K562 (cell line): ENCODE measurements at regions not wholly inside any gene's neighbourhood (a gene's known extent, or its start where the extent isn't known, plus 50 kb on each side); places are given as distances from the start of the nearest gene placed in this dataset.

ENCODE experiments used
- KDM5B ChIP-seq: fragments of 200-600 bp; sonication (generic); IDR thresholded peaks from 2 replicates; pipeline ENCODE4 v1.6.1; 2012; ENCODE audit warnings: low read depth, mild to moderate bottlenecking, moderate library complexity, low read length, control low read depth, inconsistent platforms; ENCODE audit not compliant: insufficient replicate concordance
- MXI1 ChIP-seq: IDR thresholded peaks from 2 replicates; pipeline ENCODE4 v1.6.1; 2011; ENCODE audit warnings: low read depth, mild to moderate bottlenecking, improper control_type of control experiment, low read length
- PYGO2 ChIP-seq: fragments of 450-650 bp; IDR thresholded peaks from 2 replicates; pipeline ENCODE4 v1.6.1; 2016; ENCODE audit warnings: mild to moderate bottlenecking, missing genetic modification characterization, moderate library complexity, missing compliant biosample characterization
- ZNF311 ChIP-seq: fragments of 250-450 bp; sonication (Bioruptor Pico); IDR thresholded peaks from 2 replicates; pipeline ENCODE4 v1.4.0; 2020; ENCODE audit warnings: mild to moderate bottlenecking, moderate library complexity
- TF ChIP-seq, protein P1 (sequence below): fragments of 250-450 bp; sonication (Bioruptor Pico); IDR thresholded peaks from 2 replicates; pipeline ENCODE4 v1.4.0; 2020
- TF ChIP-seq, protein P2 (sequence below): fragments of 450-650 bp; IDR thresholded peaks from 2 replicates; pipeline ENCODE4 v1.6.1; 2018; ENCODE audit not compliant: partially characterized antibody
- TF ChIP-seq, protein P3 (sequence below): fragments of 200-800 bp; sonication (Bioruptor generic); IDR thresholded peaks from 2 replicates; pipeline ENCODE4 v1.6.1; 2016; ENCODE audit warnings: missing genetic modification characterization, missing compliant biosample characterization
- TF ChIP-seq, protein P4 (sequence below): fragments of 450-650 bp; conservative IDR thresholded peaks from 2 replicates; pipeline ENCODE4 v1.6.1; 2016; ENCODE audit warnings: missing genetic modification characterization, low read depth, mild to moderate bottlenecking, control low read depth, missing compliant biosample characterization
- TF ChIP-seq, protein P5 (sequence below): fragments of 450-650 bp; formaldehyde crosslinking; IDR thresholded peaks from 2 replicates; pipeline ENCODE4 v1.4.0; 2020; ENCODE audit warnings: mild to moderate bottlenecking, moderate library complexity

DNA sequence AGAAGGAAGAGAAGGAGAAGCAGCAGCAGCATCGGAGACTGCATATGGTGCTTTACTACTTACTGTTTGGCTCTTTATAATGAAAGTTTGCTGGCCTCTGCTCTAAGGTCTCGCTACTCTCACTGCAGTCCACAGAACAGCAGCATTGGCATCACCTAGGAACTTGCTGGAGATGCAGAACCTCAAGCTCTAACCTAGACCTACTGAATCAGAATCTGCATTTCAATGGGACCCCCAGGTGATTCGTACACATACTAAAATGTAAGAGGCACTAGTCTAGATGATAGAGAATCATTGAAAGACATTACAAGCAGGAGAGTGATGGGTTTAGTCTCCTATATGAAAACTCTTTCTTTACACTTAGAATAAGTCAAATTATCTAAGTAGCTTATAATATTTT, 270.6 kb downstream of the KLF5 start (continued):
- TF ChIP-seq, protein P1, sequence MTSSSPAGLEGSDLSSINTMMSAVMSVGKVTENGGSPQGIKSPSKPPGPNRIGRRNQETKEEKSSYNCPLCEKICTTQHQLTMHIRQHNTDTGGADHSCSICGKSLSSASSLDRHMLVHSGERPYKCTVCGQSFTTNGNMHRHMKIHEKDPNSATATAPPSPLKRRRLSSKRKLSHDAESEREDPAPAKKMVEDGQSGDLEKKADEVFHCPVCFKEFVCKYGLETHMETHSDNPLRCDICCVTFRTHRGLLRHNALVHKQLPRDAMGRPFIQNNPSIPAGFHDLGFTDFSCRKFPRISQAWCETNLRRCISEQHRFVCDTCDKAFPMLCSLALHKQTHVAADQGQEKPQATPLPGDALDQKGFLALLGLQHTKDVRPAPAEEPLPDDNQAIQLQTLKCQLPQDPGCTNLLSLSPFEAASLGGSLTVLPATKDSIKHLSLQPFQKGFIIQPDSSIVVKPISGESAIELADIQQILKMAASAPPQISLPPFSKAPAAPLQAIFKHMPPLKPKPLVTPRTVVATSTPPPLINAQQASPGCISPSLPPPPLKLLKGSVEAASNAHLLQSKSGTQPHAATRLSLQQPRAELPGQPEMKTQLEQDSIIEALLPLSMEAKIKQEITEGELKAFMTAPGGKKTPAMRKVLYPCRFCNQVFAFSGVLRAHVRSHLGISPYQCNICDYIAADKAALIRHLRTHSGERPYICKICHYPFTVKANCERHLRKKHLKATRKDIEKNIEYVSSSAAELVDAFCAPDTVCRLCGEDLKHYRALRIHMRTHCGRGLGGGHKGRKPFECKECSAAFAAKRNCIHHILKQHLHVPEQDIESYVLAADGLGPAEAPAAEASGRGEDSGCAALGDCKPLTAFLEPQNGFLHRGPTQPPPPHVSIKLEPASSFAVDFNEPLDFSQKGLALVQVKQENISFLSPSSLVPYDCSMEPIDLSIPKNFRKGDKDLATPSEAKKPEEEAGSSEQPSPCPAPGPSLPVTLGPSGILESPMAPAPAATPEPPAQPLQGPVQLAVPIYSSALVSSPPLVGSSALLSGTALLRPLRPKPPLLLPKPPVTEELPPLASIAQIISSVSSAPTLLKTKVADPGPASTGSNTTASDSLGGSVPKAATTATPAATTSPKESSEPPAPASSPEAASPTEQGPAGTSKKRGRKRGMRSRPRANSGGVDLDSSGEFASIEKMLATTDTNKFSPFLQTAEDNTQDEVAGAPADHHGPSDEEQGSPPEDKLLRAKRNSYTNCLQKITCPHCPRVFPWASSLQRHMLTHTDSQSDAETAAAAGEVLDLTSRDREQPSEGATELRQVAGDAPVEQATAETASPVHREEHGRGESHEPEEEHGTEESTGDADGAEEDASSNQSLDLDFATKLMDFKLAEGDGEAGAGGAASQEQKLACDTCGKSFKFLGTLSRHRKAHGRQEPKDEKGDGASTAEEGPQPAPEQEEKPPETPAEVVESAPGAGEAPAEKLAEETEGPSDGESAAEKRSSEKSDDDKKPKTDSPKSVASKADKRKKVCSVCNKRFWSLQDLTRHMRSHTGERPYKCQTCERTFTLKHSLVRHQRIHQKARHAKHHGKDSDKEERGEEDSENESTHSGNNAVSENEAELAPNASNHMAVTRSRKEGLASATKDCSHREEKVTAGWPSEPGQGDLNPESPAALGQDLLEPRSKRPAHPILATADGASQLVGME (CRISPR knock-in tag) = no peak
- TF ChIP-seq, protein P2, sequence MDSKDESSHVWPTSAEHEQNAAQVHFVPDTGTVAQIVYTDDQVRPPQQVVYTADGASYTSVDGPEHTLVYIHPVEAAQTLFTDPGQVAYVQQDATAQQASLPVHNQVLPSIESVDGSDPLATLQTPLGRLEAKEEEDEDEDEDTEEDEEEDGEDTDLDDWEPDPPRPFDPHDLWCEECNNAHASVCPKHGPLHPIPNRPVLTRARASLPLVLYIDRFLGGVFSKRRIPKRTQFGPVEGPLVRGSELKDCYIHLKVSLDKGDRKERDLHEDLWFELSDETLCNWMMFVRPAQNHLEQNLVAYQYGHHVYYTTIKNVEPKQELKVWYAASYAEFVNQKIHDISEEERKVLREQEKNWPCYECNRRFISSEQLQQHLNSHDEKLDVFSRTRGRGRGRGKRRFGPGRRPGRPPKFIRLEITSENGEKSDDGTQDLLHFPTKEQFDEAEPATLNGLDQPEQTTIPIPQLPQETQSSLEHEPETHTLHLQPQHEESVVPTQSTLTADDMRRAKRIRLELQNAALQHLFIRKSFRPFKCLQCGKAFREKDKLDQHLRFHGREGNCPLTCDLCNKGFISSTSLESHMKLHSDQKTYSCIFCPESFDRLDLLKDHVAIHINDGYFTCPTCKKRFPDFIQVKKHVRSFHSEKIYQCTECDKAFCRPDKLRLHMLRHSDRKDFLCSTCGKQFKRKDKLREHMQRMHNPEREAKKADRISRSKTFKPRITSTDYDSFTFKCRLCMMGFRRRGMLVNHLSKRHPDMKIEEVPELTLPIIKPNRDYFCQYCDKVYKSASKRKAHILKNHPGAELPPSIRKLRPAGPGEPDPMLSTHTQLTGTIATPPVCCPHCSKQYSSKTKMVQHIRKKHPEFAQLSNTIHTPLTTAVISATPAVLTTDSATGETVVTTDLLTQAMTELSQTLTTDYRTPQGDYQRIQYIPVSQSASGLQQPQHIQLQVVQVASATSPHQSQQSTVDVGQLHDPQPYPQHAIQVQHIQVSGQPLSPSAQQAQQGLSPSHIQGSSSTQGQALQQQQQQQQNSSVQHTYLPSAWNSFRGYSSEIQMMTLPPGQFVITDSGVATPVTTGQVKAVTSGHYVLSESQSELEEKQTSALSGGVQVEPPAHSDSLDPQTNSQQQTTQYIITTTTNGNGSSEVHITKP = no peak
- TF ChIP-seq, protein P3, sequence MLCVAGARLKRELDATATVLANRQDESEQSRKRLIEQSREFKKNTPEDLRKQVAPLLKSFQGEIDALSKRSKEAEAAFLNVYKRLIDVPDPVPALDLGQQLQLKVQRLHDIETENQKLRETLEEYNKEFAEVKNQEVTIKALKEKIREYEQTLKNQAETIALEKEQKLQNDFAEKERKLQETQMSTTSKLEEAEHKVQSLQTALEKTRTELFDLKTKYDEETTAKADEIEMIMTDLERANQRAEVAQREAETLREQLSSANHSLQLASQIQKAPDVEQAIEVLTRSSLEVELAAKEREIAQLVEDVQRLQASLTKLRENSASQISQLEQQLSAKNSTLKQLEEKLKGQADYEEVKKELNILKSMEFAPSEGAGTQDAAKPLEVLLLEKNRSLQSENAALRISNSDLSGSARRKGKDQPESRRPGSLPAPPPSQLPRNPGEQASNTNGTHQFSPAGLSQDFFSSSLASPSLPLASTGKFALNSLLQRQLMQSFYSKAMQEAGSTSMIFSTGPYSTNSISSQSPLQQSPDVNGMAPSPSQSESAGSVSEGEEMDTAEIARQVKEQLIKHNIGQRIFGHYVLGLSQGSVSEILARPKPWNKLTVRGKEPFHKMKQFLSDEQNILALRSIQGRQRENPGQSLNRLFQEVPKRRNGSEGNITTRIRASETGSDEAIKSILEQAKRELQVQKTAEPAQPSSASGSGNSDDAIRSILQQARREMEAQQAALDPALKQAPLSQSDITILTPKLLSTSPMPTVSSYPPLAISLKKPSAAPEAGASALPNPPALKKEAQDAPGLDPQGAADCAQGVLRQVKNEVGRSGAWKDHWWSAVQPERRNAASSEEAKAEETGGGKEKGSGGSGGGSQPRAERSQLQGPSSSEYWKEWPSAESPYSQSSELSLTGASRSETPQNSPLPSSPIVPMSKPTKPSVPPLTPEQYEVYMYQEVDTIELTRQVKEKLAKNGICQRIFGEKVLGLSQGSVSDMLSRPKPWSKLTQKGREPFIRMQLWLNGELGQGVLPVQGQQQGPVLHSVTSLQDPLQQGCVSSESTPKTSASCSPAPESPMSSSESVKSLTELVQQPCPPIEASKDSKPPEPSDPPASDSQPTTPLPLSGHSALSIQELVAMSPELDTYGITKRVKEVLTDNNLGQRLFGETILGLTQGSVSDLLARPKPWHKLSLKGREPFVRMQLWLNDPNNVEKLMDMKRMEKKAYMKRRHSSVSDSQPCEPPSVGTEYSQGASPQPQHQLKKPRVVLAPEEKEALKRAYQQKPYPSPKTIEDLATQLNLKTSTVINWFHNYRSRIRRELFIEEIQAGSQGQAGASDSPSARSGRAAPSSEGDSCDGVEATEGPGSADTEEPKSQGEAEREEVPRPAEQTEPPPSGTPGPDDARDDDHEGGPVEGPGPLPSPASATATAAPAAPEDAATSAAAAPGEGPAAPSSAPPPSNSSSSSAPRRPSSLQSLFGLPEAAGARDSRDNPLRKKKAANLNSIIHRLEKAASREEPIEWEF (CRISPR knock-in tag) = no peak
- TF ChIP-seq, protein P4, sequence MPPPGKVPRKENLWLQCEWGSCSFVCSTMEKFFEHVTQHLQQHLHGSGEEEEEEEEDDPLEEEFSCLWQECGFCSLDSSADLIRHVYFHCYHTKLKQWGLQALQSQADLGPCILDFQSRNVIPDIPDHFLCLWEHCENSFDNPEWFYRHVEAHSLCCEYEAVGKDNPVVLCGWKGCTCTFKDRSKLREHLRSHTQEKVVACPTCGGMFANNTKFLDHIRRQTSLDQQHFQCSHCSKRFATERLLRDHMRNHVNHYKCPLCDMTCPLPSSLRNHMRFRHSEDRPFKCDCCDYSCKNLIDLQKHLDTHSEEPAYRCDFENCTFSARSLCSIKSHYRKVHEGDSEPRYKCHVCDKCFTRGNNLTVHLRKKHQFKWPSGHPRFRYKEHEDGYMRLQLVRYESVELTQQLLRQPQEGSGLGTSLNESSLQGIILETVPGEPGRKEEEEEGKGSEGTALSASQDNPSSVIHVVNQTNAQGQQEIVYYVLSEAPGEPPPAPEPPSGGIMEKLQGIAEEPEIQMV (tag) = no peak
- TF ChIP-seq PYGO2 (tag) (no peak), MXI1 (no peak), ZNF311 (CRISPR knock-in tag) (no peak), KDM5B (no peak)
- TF ChIP-seq, protein P5, sequence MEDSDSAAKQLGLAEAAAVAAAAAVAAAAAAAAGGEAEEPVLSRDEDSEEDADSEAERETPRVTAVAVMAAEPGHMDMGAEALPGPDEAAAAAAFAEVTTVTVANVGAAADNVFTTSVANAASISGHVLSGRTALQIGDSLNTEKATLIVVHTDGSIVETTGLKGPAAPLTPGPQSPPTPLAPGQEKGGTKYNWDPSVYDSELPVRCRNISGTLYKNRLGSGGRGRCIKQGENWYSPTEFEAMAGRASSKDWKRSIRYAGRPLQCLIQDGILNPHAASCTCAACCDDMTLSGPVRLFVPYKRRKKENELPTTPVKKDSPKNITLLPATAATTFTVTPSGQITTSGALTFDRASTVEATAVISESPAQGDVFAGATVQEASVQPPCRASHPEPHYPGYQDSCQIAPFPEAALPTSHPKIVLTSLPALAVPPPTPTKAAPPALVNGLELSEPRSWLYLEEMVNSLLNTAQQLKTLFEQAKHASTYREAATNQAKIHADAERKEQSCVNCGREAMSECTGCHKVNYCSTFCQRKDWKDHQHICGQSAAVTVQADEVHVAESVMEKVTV (CRISPR knock-in tag) = no peak
